ENCODE measurements at regions not wholly inside any gene's neighbourhood (a gene's known extent, or its start where the extent isn't known, plus 50 kb on each side); places are given as distances from the start of the nearest gene placed in this dataset.

- no peak for TF ChIP-seq CTCF (conservative IDR thresholded peaks at IDR 0.05; ENCODE audit: low read length)
- no peak for TF ChIP-seq EZH2phosphoT487 (IDR thresholded peaks at IDR 0.05; ENCODE audit: borderline replicate concordance, low read depth, low read length)
Measured at GRCh38 chr14:88079624-88080023, 74.7 kb downstream of the GPR65 start.

All from OCI-LY7 (cell line).